ENCODE measurements at regions not wholly inside any gene's neighbourhood (a gene's known extent, or its start where the extent isn't known, plus 50 kb on each side); places are given as distances from the start of the nearest gene placed in this dataset.

GRCh38 chr4:16977081-16977480 is 78.6 kb upstream of the LDB2 start:
- Histone ChIP-seq H3K36me3 (ENCODE audit: control insufficient read depth in 4 of 4, insufficient read depth in 4 of 4, low read length in 3 of 4) (no peaks in the 10 kb centered on the region), H3K4me1 (ENCODE audit: control extremely low read depth in 1 of 4, control insufficient read depth in 4 of 4, insufficient read depth in 4 of 4, low read length in 3 of 4) (no peaks in the 10 kb centered on the region), H3K27me3 (replicated peaks in 2 of 5; ENCODE audit: control insufficient read depth in 4 of 5, insufficient read depth in 5 of 5, low read length in 4 of 5) (no peaks in the 10 kb centered on the region), H3K9me3 (ENCODE audit: control extremely low read depth in 1 of 5, control insufficient read depth in 4 of 5, insufficient read depth in 2 of 5, low read depth in 1 of 5, low read length in 4 of 5) (peaks cover 0 to 2% (median 0%) of the 10 kb centered on the region in 5 experiments), H3K4me3 (ENCODE audit: control insufficient read depth in 1 of 7, extremely low read depth in 1 of 7, insufficient read depth in 4 of 7, low read depth in 2 of 7, low read length in 6 of 7) (no peak overlapping the region), H3K27ac (ENCODE audit: insufficient read depth in 1 of 2, low read depth in 1 of 2, low read length in 2 of 2, poor library complexity in 1 of 2, severe bottlenecking in 2 of 2) (no peak overlapping the region)
- ChIA-PET POLR2A (no interaction called here), CTCF (no interaction called here)
- no peak for DNase-seq

- no peaks in the 10 kb centered on the region for H3K4me1 ChIP-seq (ENCODE audit: control extremely low read depth in 1 of 4, control insufficient read depth in 4 of 4, insufficient read depth in 4 of 4, low read length in 3 of 4)
- DNase-seq = no peak
- no peak overlapping the region for H3K4me3 ChIP-seq (ENCODE audit: control insufficient read depth in 1 of 7, extremely low read depth in 1 of 7, insufficient read depth in 4 of 7, low read depth in 2 of 7, low read length in 6 of 7)
- H3K9me3 ChIP-seq (ENCODE audit: control extremely low read depth in 1 of 5, control insufficient read depth in 4 of 5, insufficient read depth in 2 of 5, low read depth in 1 of 5, low read length in 4 of 5) = peaks cover 0 to 2% (median 0%) of the 10 kb centered on the region in 5 experiments
- CTCF ChIA-PET = no interaction called here
- no peaks in the 10 kb centered on the region for H3K27me3 ChIP-seq (replicated peaks in 2 of 5; ENCODE audit: control insufficient read depth in 4 of 5, insufficient read depth in 5 of 5, low read length in 4 of 5)
- no peak overlapping the region for H3K27ac ChIP-seq (ENCODE audit: insufficient read depth in 1 of 2, low read depth in 1 of 2, low read length in 2 of 2, poor library complexity in 1 of 2, severe bottlenecking in 2 of 2)
- POLR2A ChIA-PET = no interaction called here
- 98% methylated on average over 6 of the region's 8 CpGs for WGBS (ENCODE audit: insufficient coverage)
- no peaks in the 10 kb centered on the region for H3K36me3 ChIP-seq (ENCODE audit: control insufficient read depth in 4 of 4, insufficient read depth in 4 of 4, low read length in 3 of 4)
Measured at GRCh38 chr4:16969696-16970135, 71.3 kb upstream of the LDB2 start.

- 91% methylated on average over 5 of the region's 5 CpGs for WGBS (ENCODE audit: insufficient coverage)
- H3K4me3 ChIP-seq (ENCODE audit: control insufficient read depth in 1 of 7, extremely low read depth in 1 of 7, insufficient read depth in 4 of 7, low read depth in 2 of 7, low read length in 6 of 7) = no peak overlapping the region
- H3K27ac ChIP-seq (ENCODE audit: insufficient read depth in 1 of 2, low read depth in 1 of 2, low read length in 2 of 2, poor library complexity in 1 of 2, severe bottlenecking in 2 of 2) = no peak overlapping the region
- no peaks in the 10 kb centered on the region for H3K9me3 ChIP-seq (ENCODE audit: control extremely low read depth in 1 of 5, control insufficient read depth in 4 of 5, insufficient read depth in 2 of 5, low read depth in 1 of 5, low read length in 4 of 5)
- CTCF ChIA-PET = no interaction called here
- no peak for DNase-seq
- no peaks in the 10 kb centered on the region for H3K27me3 ChIP-seq (replicated peaks in 2 of 5; ENCODE audit: control insufficient read depth in 4 of 5, insufficient read depth in 5 of 5, low read length in 4 of 5)
- no peaks in the 10 kb centered on the region for H3K4me1 ChIP-seq (ENCODE audit: control extremely low read depth in 1 of 4, control insufficient read depth in 4 of 4, insufficient read depth in 4 of 4, low read length in 3 of 4)
- H3K36me3 ChIP-seq (ENCODE audit: control insufficient read depth in 4 of 4, insufficient read depth in 4 of 4, low read length in 3 of 4) = no peaks in the 10 kb centered on the region
- POLR2A ChIA-PET = no interaction called here
Measured at GRCh38 chr4:16967722-16968121, 69.3 kb upstream of the LDB2 start.

DNA sequence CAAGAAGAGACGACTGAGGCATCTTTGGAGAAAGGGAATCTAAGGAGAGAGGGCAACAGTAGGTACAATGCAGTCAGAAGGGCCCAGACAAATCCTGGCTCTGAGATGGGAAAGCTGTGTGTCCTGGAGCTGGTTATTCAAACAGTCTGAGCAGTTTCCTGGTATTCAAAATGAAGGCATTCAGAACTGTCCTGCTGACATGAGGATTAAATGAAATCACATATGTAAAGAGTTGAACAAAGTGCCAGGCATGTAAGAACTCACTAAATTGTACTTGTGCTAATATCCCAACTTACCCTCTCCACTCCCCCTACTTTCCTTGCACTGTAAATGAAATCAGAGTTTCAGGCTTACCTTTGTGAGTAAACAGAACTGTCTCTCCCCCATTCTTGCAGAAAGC is 60.9 kb upstream of the LDB2 start:
- Histone ChIP-seq H3K27ac (ENCODE audit: insufficient read depth in 1 of 2, low read depth in 1 of 2, low read length in 2 of 2, poor library complexity in 1 of 2, severe bottlenecking in 2 of 2) (no peak overlapping the region), H3K4me1 (ENCODE audit: control extremely low read depth in 1 of 4, control insufficient read depth in 4 of 4, insufficient read depth in 4 of 4, low read length in 3 of 4) (no peaks in the 10 kb centered on the region), H3K27me3 (replicated peaks in 2 of 5; ENCODE audit: control insufficient read depth in 4 of 5, insufficient read depth in 5 of 5, low read length in 4 of 5) (no peaks in the 10 kb centered on the region), H3K9me3 (ENCODE audit: control extremely low read depth in 1 of 5, control insufficient read depth in 4 of 5, insufficient read depth in 2 of 5, low read depth in 1 of 5, low read length in 4 of 5) (peaks cover 0 to 16% (median 1%) of the 10 kb centered on the region in 5 experiments), H3K36me3 (ENCODE audit: control insufficient read depth in 4 of 4, insufficient read depth in 4 of 4, low read length in 3 of 4) (no peaks in the 10 kb centered on the region), H3K4me3 (ENCODE audit: control insufficient read depth in 1 of 7, extremely low read depth in 1 of 7, insufficient read depth in 4 of 7, low read depth in 2 of 7, low read length in 6 of 7) (no peak overlapping the region)
- 100% methylated on average over 1 of the region's 1 CpG for WGBS (ENCODE audit: insufficient coverage)
- CTCF ChIA-PET = no interaction called here
- POLR2A ChIA-PET = no interaction called here
- no peak for DNase-seq

- no peaks in the 10 kb centered on the region for H3K36me3 ChIP-seq (ENCODE audit: control insufficient read depth in 4 of 4, insufficient read depth in 4 of 4, low read length in 3 of 4)
- H3K4me3 ChIP-seq (ENCODE audit: control insufficient read depth in 1 of 7, extremely low read depth in 1 of 7, insufficient read depth in 4 of 7, low read depth in 2 of 7, low read length in 6 of 7) = peak overlapping the region in 3 of 7 experiments; percentile 15 to 52 (median 42)
- peaks cover 0 to 9% (median 2%) of the 10 kb centered on the region in 4 experiments for H3K4me1 ChIP-seq (ENCODE audit: control extremely low read depth in 1 of 4, control insufficient read depth in 4 of 4, insufficient read depth in 4 of 4, low read length in 3 of 4)
- peaks cover 0 to 2% (median 0%) of the 10 kb centered on the region in 5 experiments for H3K9me3 ChIP-seq (ENCODE audit: control extremely low read depth in 1 of 5, control insufficient read depth in 4 of 5, insufficient read depth in 2 of 5, low read depth in 1 of 5, low read length in 4 of 5)
- POLR2A ChIA-PET = no interaction called here
- peak in 2 of 3 donors; percentile 2 to 11 for DNase-seq
- CTCF ChIA-PET = no interaction called here
- WGBS (ENCODE audit: insufficient coverage) = no CpG with 5 or more reads among the region's 1 CpG
- H3K27me3 ChIP-seq (replicated peaks in 2 of 5; ENCODE audit: control insufficient read depth in 4 of 5, insufficient read depth in 5 of 5, low read length in 4 of 5) = no peaks in the 10 kb centered on the region
- H3K27ac ChIP-seq (ENCODE audit: insufficient read depth in 1 of 2, low read depth in 1 of 2, low read length in 2 of 2, poor library complexity in 1 of 2, severe bottlenecking in 2 of 2) = no peak overlapping the region
Measured at GRCh38 chr4:16952896-16953630, 54.6 kb upstream of the LDB2 start.

GRCh38 chr4:16952462-16952871 is 54.0 kb upstream of the LDB2 start:
- Histone ChIP-seq H3K27ac (ENCODE audit: insufficient read depth in 1 of 2, low read depth in 1 of 2, low read length in 2 of 2, poor library complexity in 1 of 2, severe bottlenecking in 2 of 2) (no peak overlapping the region), H3K9me3 (ENCODE audit: control extremely low read depth in 1 of 5, control insufficient read depth in 4 of 5, insufficient read depth in 2 of 5, low read depth in 1 of 5, low read length in 4 of 5) (peaks cover 0 to 2% (median 0%) of the 10 kb centered on the region in 5 experiments), H3K36me3 (ENCODE audit: control insufficient read depth in 4 of 4, insufficient read depth in 4 of 4, low read length in 3 of 4) (no peaks in the 10 kb centered on the region), H3K27me3 (replicated peaks in 2 of 5; ENCODE audit: control insufficient read depth in 4 of 5, insufficient read depth in 5 of 5, low read length in 4 of 5) (no peaks in the 10 kb centered on the region), H3K4me1 (ENCODE audit: control extremely low read depth in 1 of 4, control insufficient read depth in 4 of 4, insufficient read depth in 4 of 4, low read length in 3 of 4) (peaks cover 0 to 9% (median 2%) of the 10 kb centered on the region in 4 experiments), H3K4me3 (ENCODE audit: control insufficient read depth in 1 of 7, extremely low read depth in 1 of 7, insufficient read depth in 4 of 7, low read depth in 2 of 7, low read length in 6 of 7) (peak overlapping the region in 3 of 7 experiments; percentile 15 to 52 (median 42))
- ChIA-PET POLR2A (no interaction called here), CTCF (no interaction called here)
- WGBS (ENCODE audit: insufficient coverage) = 2% methylated on average over 6 of the region's 8 CpGs
- DNase-seq = peak in 1 of 3 donors; percentile 10
